ENCODE measurements at regions not wholly inside any gene's neighbourhood (a gene's known extent, or its start where the extent isn't known, plus 50 kb on each side); places are given as distances from the start of the nearest gene placed in this dataset.

DNA sequence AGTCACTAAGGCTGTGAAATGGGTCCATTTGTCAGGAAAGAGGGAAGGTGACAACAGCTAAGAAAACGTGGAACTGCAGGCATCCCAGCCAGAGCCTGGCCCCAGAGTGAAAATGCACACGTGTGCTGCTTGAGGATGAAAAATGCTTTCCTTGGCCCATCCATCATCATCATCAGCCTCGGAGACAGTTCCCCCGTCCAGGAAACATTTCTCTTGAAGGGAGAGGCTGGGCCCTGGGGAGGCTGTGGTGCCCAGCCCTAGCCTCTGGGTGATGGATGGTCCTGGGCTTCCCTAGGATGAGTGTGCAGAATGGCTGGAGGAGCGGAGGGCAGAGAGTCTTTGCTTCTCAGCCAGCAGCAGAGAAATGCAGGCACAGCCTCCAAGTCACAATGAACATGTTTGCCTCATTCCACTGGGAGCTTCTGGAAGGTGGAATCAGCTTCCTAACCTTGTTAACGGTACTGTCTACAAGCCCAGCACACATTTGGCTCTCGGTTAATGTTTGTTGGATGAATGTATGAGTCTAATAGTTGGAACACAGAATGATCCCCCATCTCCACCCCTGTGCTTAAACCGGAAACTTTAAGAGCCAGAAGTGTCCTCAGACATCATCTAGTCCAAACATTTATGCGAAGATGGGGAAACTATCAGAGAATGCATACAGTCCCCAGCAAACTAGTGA, 164.0 kb downstream of the RDH14 start:
- DNase-seq (ENCODE audit: low spot score in 2 of 2): no peak
- no peaks in the 10 kb centered on the region for H3K9me3 ChIP-seq
- H3K36me3 ChIP-seq: no peaks in the 10 kb centered on the region
- WGBS: 66% methylated on average over 8 of the region's 9 CpGs
- H3K4me3 ChIP-seq: no peak overlapping the region
- no peak overlapping the region for H3K27ac ChIP-seq
- no peaks in the 10 kb centered on the region for H3K27me3 ChIP-seq
- TF ChIP-seq, protein P1, sequence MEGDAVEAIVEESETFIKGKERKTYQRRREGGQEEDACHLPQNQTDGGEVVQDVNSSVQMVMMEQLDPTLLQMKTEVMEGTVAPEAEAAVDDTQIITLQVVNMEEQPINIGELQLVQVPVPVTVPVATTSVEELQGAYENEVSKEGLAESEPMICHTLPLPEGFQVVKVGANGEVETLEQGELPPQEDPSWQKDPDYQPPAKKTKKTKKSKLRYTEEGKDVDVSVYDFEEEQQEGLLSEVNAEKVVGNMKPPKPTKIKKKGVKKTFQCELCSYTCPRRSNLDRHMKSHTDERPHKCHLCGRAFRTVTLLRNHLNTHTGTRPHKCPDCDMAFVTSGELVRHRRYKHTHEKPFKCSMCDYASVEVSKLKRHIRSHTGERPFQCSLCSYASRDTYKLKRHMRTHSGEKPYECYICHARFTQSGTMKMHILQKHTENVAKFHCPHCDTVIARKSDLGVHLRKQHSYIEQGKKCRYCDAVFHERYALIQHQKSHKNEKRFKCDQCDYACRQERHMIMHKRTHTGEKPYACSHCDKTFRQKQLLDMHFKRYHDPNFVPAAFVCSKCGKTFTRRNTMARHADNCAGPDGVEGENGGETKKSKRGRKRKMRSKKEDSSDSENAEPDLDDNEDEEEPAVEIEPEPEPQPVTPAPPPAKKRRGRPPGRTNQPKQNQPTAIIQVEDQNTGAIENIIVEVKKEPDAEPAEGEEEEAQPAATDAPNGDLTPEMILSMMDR (IDR thresholded peaks at IDR 0.05): no peak
- TF ChIP-seq POLR2A (IDR thresholded peaks at IDR 0.05) (no peak), EP300 (IDR thresholded peaks at IDR 0.05) (no peak), POLR2AphosphoS5 (IDR thresholded peaks at IDR 0.05) (no peak)
- no peaks in the 10 kb centered on the region for H3K4me1 ChIP-seq

DNA sequence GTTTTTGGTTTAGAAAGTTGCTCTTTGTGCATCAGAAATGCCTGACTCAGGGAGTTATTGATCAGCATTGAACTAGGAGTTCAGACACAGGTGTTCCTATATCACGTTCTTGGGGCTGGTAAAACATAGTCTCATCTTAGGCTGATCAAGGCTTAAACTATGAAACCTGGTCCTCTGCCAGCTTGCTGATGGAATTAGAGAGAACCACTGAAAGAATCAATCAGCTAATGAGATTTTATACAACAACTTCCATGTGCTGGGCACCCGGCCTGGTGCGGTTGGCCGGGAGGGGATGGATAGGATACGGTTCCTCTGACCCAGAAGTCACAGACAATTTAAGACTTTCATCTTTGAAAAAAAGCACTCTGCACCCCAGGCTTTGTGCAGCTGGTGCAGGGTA, 164.9 kb downstream of the RDH14 start:
- H3K27me3 ChIP-seq: no peaks in the 10 kb centered on the region
- H3K27ac ChIP-seq: no peak overlapping the region
- H3K4me3 ChIP-seq: no peak overlapping the region
- 51% methylated on average over 5 of the region's 5 CpGs for WGBS
- TF ChIP-seq, protein P1 (IDR thresholded peaks at IDR 0.05): no peak
- TF ChIP-seq POLR2AphosphoS5 (IDR thresholded peaks at IDR 0.05): no peak
- no peak for TF ChIP-seq EP300 (IDR thresholded peaks at IDR 0.05)
- TF ChIP-seq POLR2A (IDR thresholded peaks at IDR 0.05): no peak
- no peaks in the 10 kb centered on the region for H3K36me3 ChIP-seq
- H3K9me3 ChIP-seq: no peaks in the 10 kb centered on the region
- no peaks in the 10 kb centered on the region for H3K4me1 ChIP-seq
- no peak for DNase-seq (ENCODE audit: low spot score in 2 of 2)

GRCh38 chr2:18387441-18388206, 172.8 kb downstream of the RDH14 start:
- Histone ChIP-seq H3K36me3 (no peaks in the 10 kb centered on the region), H3K4me1 (no peaks in the 10 kb centered on the region), H3K27ac (no peak overlapping the region), H3K9me3 (no peaks in the 10 kb centered on the region), H3K4me3 (no peak overlapping the region), H3K27me3 (no peaks in the 10 kb centered on the region)
- TF ChIP-seq POLR2A (IDR thresholded peaks at IDR 0.05) (no peak), POLR2AphosphoS5 (IDR thresholded peaks at IDR 0.05) (no peak)
- TF ChIP-seq, protein P1 (IDR thresholded peaks at IDR 0.05): peak; percentile 74 to 94
- WGBS: 55% methylated on average over 15 of the region's 15 CpGs
- DNase-seq (ENCODE audit: low spot score in 2 of 2): peak; percentile 83 to 87

DNA sequence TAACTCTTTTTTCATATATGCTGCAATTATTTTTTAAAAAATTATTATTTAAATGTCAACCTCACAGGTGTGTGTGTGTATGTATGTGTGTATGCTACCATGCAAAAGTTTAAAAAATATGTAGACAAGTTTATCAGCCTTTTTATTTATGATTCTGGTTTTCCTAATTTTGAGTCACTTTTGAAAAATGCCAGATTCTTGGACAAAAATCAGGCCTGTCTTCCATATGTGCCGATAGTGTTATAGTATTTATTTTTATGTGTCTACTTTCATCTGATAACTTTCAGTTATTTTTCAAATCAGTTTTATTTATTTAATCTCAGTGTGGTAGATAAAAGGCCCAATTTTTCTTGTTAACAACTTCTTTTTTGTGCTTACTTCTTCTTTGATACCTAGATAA, 176.2 kb downstream of the RDH14 start:
- TF ChIP-seq POLR2AphosphoS5 (IDR thresholded peaks at IDR 0.05): no peak
- no peak for TF ChIP-seq POLR2A (IDR thresholded peaks at IDR 0.05)
- no peak for TF ChIP-seq EP300 (IDR thresholded peaks at IDR 0.05)
- TF ChIP-seq, protein P1 (IDR thresholded peaks at IDR 0.05): no peak
- WGBS: 71% methylated on average over 1 of the region's 1 CpG
- Histone ChIP-seq H3K27me3 (no peaks in the 10 kb centered on the region), H3K27ac (no peak overlapping the region), H3K9me3 (no peaks in the 10 kb centered on the region), H3K36me3 (no peaks in the 10 kb centered on the region), H3K4me1 (no peaks in the 10 kb centered on the region), H3K4me3 (no peak overlapping the region)
- DNase-seq (ENCODE audit: low spot score in 2 of 2): no peak

GRCh38 chr2:18381386-18381785, 179.1 kb downstream of the RDH14 start:
- no peak for DNase-seq (ENCODE audit: low spot score in 2 of 2)
- no peaks in the 10 kb centered on the region for H3K9me3 ChIP-seq
- H3K27ac ChIP-seq: no peak overlapping the region
- TF ChIP-seq, protein P1 (IDR thresholded peaks at IDR 0.05): no peak
- TF ChIP-seq POLR2A (IDR thresholded peaks at IDR 0.05) (no peak), POLR2AphosphoS5 (IDR thresholded peaks at IDR 0.05) (no peak), EP300 (IDR thresholded peaks at IDR 0.05) (no peak)
- H3K4me1 ChIP-seq: no peaks in the 10 kb centered on the region
- peaks cover 6% of the 10 kb centered on the region for H3K27me3 ChIP-seq
- H3K36me3 ChIP-seq: no peaks in the 10 kb centered on the region
- H3K4me3 ChIP-seq: no peak overlapping the region

All from suprapubic skin (tissue), 4 donors.